ENCODE measurements at regions not wholly inside any gene's neighbourhood (a gene's known extent, or its start where the extent isn't known, plus 50 kb on each side); places are given as distances from the start of the nearest gene placed in this dataset.
"Not testable (repeated sequence)": the region's sequence is repeated elsewhere in the genome, so short reads cannot be mapped to it uniquely, and the experiment has no call there.

DNA sequence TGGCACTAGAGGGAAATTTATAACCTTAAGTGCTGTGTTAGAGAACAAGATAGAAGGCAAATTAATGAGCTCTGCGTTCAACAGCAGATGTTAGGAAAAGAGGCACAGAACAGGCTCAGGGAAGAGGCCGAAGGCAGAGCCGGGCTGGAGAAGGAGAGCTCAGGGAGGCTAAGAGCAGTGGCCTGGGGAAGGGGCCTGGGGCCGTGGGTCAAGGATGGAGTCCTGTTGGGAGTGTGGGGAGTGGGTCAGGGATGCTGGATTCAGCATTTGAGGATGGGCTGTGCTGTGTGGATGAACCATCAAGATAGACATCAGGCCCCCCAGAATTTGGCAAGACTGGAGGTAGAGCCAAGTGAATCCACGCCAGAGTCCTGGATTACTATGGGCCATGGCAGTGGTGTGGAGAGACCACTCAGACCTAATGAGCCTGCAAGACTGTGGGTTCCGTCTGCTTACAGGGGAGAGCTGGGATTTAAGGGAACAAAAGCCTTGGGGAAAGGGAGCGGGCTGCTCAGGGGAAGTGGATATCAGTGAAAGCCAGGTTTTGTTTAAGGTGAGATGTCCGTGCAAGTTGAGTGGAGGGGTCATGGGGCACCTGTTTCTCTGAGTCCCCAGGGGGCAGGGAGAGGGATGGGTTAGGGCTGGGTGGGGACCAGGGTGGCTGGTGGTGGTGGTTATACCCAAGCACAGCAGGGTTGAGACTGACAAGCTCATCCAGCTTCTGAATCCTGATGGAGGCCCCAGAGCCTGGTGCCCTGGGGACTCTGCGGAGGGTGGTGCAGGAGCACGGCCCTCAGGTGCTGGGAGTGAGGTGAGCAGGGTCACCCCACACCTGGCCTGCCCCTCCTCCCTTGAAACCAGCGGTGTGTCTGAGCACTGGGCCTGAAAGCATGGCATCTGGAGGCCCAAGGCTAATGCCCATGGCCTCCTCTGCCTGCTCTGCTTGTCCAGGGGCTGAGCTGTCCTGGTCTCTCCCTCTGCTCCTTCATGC, 101.7 kb downstream of the BMS1 start:
- intact Hi-C loops (cut with micrococcal nuclease) = no loop called here

DNA sequence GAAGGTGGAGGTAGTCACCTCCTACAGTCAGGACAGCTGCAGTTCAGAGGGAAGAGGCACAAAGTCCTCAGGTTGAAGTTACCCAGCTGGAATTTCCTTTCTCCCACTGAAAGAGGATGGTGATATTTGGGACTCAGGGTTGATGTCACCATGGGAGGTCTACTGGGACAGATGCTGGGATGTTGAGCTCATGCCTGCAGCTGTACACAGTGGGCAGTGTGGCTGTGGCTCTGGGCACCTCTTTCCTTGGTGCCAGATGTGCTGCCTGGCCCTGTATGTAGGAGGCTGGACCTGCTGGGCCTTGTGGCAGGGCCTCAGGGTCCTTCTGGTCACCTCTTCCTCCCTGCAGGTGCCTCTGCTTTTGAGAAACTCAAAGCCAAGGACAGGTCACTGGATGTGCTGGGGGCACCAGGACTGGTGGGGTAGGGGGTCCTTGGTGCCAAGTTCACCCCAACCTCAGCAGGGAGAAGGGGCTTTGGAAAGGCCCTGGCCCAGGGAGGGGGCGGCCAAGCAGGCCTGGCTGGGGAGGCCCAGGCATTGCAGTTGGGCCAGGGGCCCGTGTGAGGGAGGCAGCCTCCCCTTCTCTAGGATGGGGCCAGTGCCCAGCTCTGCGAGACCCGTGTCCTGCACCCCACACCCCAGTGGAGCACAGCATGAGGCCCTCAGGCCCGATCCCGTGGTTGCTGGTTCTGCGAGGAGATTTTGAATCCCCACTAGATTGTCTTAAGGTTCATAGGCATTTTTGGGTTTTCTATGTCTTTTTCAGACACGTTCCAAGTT, 103.1 kb downstream of the BMS1 start:
- intact Hi-C loops (cut with micrococcal nuclease) = no loop called here

DNA sequence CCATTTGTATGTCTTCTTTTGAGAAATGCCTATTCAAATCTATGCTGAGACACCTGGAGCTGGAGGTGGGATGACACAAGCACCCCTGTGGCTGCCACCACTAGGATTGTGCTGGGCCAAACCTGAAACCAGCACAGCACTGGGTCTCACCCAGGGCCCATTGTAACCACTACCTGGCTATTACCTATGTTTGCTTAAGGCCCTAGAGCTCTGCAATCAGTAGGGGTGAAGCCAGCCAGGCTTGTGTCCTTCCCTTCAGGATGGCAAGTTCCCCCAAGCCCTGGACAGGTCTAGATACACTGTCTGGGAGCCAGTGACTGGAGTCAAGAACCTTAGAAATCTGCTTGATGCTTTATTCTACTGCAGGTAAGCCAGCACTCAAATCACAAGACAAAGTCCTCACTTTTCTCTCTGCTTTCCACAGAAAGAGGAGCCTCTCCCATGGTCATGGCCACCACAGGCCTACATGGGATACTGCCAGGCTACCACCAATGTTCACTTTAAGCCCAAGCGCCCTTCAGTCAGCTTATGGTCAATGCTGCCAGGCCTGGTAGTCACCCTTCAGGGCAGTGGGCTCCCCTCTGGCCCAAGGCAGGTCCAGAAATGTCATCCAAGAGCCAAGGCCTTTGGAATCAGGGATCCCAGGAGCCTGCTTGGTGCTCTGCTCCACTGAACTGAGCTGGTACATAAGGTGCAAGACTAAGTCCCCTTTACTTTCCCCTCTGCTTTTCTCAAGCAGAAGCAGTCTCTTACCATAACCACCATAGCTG, 105.3 kb downstream of the BMS1 start:
- intact Hi-C loops (cut with micrococcal nuclease) = no loop called here

GRCh38 chr10:42888504-42889095, 106.0 kb downstream of the BMS1 start:
- intact Hi-C loops (cut with micrococcal nuclease) = no loop called here

- intact Hi-C loops (cut with micrococcal nuclease) = no loop called here
These were observed 114.1 kb downstream of the BMS1 start for GRCh38 chr10:42896735-42897134.

DNA sequence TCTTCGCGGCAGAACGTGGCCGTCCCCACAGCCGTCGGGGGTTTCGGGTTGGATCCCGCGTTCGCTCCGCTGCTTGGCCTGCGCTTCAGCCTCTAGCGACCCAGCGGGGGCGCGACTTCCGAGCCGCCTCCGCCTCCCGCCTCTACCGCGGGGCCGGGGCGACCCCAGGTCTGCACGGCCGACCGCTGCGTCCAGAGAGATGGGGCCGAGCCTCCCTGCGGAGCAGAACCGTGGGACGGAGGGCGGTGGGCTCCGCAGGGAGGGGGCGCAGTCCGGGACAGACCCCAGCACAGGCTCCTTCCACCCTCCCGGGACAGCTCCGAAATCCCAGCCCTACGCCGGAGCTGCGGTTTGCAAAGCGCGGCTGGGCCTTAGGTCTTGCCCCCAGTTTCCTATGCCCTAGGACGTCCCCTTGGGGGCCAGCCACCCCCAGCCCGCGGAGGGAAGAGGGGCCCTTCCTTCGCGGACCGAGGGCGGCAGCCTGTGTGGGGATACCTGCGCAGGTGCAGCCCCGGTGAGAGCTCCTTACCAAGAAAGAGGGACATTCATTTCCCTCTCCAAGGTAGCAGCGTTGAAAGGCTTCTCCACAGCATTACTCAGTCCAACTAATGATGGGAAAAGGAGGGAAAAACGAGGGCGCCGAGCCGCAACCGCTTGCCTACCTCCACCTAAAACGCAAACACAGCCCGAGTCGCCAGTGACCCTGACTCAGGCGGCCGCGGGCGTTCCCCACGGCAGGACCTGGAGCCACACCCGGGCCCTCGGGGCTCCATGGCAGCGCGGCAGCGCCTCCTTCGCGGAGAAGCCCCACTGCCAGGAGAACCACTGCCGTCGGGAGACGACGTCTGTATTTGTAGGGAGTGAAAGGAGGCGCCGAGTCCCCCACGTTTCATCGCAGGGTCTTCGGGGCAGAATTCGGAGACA, 115.7 kb downstream of the BMS1 start:
- intact Hi-C loops (cut with micrococcal nuclease) = no loop called here

DNA sequence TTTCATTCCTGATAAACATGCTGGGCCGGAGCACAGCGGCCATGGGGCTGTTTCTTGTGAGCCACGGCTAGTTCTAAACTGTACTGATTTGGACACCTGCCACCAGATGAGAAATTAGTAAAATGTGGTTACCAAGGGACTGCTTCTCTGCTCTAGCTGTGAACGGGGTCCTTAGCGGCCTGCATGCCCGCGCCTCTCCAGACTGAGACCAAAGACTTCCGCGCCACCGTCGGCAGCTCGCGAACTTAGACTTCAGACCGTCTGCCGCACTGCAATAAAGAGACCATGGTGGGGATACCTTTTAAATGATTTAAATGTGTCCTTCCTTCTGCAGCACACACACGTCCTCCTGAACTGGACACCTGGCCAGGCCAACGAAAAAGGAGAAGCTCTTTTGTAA, 116.4 kb downstream of the BMS1 start:
- intact Hi-C loops (cut with micrococcal nuclease) = no loop called here

GRCh38 chr10:42900346-42900745, 117.8 kb downstream of the BMS1 start:
- intact Hi-C loops (cut with micrococcal nuclease) = not testable (repeated sequence)

GRCh38 chr10:42911359-42911758, 128.8 kb downstream of the BMS1 start:
- intact Hi-C loops (cut with micrococcal nuclease) = no loop called here

DNA sequence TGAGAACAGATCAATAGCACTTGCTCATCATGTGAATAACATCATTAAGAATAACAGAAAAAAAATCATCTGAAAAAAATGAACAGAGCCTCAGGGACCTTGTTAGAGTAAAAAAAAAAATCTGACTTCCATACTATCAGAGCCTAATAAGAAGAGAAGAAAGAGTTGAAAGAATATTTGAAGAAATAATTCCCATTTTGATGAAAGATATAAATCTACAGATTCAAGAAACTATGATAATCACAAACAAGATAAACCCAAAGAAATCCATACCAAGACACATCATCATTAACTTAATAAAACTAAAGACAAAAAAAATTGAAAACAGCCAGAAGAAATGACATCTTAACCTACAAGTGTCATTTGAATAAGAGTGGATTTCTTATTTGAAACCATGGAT, 134.4 kb downstream of the BMS1 start:
- intact Hi-C loops (cut with micrococcal nuclease) = no loop called here

DNA sequence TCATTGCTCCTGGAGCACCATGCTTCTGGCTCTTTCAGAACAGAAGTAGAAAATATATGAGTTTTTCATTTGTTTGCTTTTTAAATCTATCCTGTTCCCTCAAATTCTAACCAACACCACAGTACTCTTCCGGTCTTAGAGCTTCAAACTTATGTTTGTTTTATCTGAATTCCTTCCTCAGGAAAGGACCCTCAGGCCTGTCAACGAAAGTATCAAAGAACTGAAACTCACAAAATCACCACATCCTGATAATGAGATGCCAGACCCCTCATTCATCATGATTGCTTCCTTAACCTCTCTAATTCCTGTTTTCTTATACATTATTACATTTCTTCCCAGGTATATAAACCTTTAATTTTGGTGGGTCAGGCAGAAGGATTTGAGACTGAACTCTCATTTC, 135.2 kb downstream of the BMS1 start:
- intact Hi-C loops (cut with micrococcal nuclease) = no loop called here

DNA sequence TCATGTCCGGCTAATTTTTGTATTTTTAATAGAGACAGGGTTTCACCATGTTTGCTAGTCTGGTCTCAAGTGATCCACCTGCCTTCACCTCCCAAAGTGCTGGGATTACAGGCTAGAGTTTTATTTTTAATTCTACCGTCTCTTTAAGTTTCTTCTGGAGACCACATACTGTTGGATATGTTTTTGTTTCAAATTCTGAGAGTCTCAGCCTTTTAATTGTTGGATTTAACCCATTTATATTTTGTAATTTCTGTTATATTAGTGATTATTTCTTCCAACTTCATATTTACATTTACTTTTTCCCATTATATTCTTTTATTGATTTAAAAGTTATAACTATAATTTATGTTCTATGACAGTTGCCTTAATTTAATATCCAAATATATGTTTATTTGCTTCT, 139.4 kb downstream of the BMS1 start:
- intact Hi-C loops (cut with micrococcal nuclease) = no loop called here

DNA sequence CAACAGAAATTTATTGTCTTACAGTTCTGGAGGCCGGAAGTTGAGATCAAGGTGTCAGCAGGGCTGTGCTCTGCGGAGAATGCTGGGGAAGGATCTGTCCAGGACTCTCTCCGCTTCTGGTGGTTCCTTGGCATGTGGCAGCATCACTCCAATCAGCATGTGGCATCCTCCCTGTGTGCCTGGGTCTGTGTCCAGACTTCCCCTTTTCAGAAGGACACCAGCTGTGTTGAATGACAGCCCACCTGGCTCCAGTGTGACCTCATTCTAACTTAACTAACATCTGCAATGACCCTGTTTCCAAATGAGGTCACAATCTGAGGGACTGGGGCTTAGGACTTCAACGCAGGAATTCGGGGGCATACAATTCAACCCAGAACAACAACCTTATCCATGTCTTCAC, 141.9 kb downstream of the BMS1 start:
- intact Hi-C loops (cut with micrococcal nuclease) = no loop called here

DNA sequence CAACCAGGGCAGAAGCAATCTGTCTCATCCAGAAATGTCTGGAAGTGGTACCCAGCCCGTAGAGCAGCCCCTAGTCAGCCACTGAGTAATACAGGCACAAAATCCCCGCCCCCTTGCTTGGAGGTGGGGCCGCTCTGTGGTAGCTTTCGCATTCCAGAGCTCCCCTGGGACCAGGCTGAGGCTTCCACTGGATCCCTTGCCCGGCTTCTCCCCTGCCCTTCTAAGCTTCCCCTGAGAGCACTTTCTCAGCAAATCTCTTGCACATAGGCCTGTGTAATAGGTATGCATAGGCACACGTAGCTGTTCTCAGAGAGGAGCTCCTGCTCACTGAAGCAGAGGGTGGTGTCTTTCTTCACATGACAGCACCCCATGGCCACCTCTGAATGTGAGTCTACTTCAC, 144.2 kb downstream of the BMS1 start:
- intact Hi-C loops (cut with micrococcal nuclease) = no loop called here

DNA sequence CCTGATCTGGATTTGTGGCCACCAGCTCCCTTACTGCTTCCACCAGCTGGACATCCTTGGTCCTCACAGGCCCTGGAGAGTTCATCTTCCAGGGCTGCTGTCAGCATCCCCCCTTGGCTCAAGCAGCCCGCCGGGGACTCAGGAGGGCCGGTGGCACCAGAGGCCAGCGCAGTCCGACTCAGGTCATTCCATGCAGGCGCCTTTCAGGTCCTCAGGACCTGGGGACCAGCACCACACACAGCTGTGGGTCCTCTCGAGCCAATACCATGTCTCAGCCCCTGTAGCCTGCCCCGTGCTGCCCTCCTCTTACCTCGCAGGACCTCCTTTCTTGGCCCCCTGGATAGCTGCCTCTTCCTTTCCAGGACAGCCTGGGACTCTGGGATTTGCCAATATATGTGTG, 145.5 kb downstream of the BMS1 start:
- intact Hi-C loops (cut with micrococcal nuclease) = no loop called here

DNA sequence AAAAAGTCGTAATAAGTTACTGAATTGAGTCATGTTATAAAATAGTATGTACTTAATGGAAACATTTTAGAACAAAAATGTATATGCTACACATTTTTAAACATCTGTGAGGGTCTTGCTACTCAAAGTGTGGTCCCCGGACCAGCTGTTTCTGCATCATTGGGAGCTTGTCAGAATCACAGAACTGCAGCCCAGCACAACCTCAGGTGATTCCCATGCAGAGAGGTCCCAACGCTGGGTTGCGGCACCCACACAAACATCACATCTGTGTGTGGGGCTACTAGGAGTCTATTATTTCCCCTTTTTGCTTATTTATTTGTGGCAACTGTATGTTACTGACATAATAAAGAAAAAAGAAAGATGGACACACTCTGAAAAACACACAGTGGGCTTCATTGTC, 146.6 kb downstream of the BMS1 start:
- intact Hi-C loops (cut with micrococcal nuclease) = no loop called here

- intact Hi-C loops (cut with micrococcal nuclease) = loop anchor here (5.0 kb wide), 1 partner anchor 147 kb away; the partner anchor contains the start of gene RET
These were observed 146.9 kb upstream of the RET start for GRCh38 chr10:42929993-42930392.

GRCh38 chr10:42930516-42931192, 146.2 kb upstream of the RET start:
- intact Hi-C loops (cut with micrococcal nuclease) = loop anchor here (5.0 kb wide), 1 partner anchor 147 kb away; the partner anchor contains the start of gene RET

DNA sequence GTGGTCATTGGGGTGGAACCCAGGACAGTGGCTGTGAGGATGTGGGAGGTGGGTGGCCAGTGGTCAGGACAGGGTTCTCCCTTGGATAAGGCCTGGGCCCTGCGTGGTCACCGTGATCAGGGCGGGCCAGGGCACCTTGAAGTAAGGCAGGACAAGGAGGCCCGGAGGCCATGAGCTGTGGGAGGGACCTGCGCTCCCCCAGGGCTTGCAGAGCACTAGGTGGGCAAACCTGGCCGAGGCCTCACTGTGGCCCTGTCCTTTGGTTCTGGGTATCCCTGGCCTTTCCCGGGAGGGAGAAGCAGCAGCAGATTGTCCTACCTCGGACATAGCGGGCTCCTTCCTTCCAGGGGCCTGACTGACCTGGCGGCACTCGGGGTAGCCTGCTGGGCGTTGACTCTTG, 144.8 kb upstream of the RET start:
- intact Hi-C loops (cut with micrococcal nuclease) = loop anchor here (5.0 kb wide), 1 partner anchor 145 kb away; the partner anchor contains the start of gene RET
